Small intestine (tissue), 7 donors: ENCODE measurements at regions not wholly inside any gene's neighbourhood (a gene's known extent, or its start where the extent isn't known, plus 50 kb on each side); places are given as distances from the start of the nearest gene placed in this dataset.

Experiments used
- DNase-seq, 2 donors: peaks; one replicate each; pipeline versions ENCODE4 v3.0.0 to v3.0.0-alpha.2; 2013
- FAIRE-seq: peaks from 2 replicates; lab custom pipeline; 2012; peaks lifted over from hg19 to GRCh38; lab: Jason Lieb, UNC
- H3K27ac ChIP-seq, 3 donors: one replicate each; pipeline ENCODE4 v1.5.1; 2013; ENCODE audit warnings: low read length in 2 of 3, mild to moderate bottlenecking in 2 of 3, control low read depth in 1 of 3, inconsistent platforms in 1 of 3, low read depth in 1 of 3, moderate library complexity in 1 of 3
- H3K27me3 ChIP-seq, 3 donors: one replicate each; pipeline ENCODE4 v1.6.1; 2013; ENCODE audit warnings: low read length in 3 of 3, inconsistent platforms in 1 of 3; ENCODE audit not compliant: control insufficient read depth in 3 of 3, insufficient read depth in 3 of 3
- H3K36me3 ChIP-seq, 3 donors: one replicate each; pipeline ENCODE4 v1.6.1; 2013; ENCODE audit warnings: low read length in 3 of 3, inconsistent platforms in 1 of 3, low read depth in 1 of 3, mild to moderate bottlenecking in 1 of 3, moderate library complexity in 1 of 3; ENCODE audit not compliant: control insufficient read depth in 3 of 3, insufficient read depth in 2 of 3
- H3K4me1 ChIP-seq, 3 donors: one replicate each; pipeline ENCODE4 v1.6.1; 2013; ENCODE audit warnings: low read length in 2 of 3, inconsistent platforms in 1 of 3, low read depth in 1 of 3, mild to moderate bottlenecking in 1 of 3, moderate library complexity in 1 of 3; ENCODE audit not compliant: control insufficient read depth in 3 of 3, insufficient read depth in 2 of 3
- H3K4me3 ChIP-seq, 3 donors: one replicate each; pipeline ENCODE4 v1.5.1; 2013; ENCODE audit warnings: low read length in 3 of 3, control low read depth in 1 of 3, inconsistent platforms in 1 of 3, low read depth in 1 of 3, mild to moderate bottlenecking in 1 of 3, moderate library complexity in 1 of 3
- H3K9me3 ChIP-seq, 2 donors: one replicate each; pipeline ENCODE4 v1.6.1; 2013; ENCODE audit warnings: low read depth in 1 of 2, low read length in 1 of 2; ENCODE audit not compliant: control insufficient read depth in 2 of 2, insufficient read depth in 1 of 2
- WGBS, 3 donors: extraction: QIAGEN DNeasy Blood & Tissue Kit; methylation state at CpG; one replicate each; pipeline ENCODE4 v1.1.7; 2013; 5-methylcytosine and 5-hydroxymethylcytosine counted together
- donor health status: healthy with polysubstance abuse.
- donor health status: control.
- donor health status: control.
- donor health status: Bipolar disorder and iron deficiency.
- donor health status: healthy.

DNA sequence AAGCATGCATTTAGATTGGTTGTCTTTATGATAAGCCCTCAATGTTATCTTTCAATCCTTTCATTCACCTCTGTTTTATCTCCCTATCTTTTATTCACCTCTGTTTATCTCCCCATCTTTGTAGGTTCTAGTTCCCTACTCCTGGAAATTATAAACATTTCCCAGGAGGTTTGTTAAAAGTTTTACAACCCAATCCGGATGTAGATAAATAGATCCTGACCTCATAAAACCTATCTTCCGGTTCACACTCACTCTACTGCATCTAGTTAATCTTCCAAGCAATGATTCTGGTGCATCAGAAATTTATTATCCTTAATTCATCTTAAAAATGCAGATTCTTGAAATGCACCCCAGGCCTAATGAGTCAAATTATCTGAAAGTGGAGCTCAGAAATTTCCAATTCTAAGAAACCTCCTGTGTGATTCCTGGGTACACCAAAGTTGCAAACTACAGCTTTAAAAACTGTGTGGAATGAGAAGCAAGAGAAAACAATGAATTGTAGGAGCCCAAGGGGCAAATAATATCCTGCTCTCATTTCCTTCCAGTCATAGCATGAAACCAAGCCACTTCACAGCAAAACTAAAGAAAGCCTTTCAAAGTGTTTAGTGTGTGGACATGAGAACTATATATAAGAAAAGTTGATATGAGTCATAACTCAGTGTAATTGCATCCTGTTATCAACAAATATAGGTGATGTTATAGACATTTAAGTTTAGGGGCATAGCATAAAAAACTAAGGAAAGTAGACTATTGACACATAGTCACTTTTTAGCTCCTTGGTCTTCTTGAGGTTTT is 51.1 kb upstream of the UGT8 start:
- no peak for FAIRE-seq
- no peak overlapping the region for H3K27ac ChIP-seq
- no peaks in the 10 kb centered on the region for H3K27me3 ChIP-seq
- WGBS, 3 donors: 24 to 53% (median 34%) methylated on average over 2 of the region's 2 CpGs
- H3K4me1 ChIP-seq: no peaks in the 10 kb centered on the region
- H3K4me3 ChIP-seq: no peak overlapping the region
- no peak for DNase-seq
- no peaks in the 10 kb centered on the region for H3K36me3 ChIP-seq
- H3K9me3 ChIP-seq: peaks cover 0 to 12% of the 10 kb centered on the region in 2 donors
